CD4-positive, alpha-beta T cell treated with Interleukin-6 for 4 hours (primary cell): ENCODE measurements at regions not wholly inside any gene's neighbourhood (a gene's known extent, or its start where the extent isn't known, plus 50 kb on each side); places are given as distances from the start of the nearest gene placed in this dataset.
A peak's percentile ranks its signal among the peaks of the same experiment; 100 is the strongest.

ENCODE experiments used
- DNase-seq: peaks from one replicate; pipeline ENCODE4 v3.0.0-alpha.2; 2020; ENCODE audit warnings: mixed read lengths

GRCh38 chr10:75347186-75347585 is 54.4 kb downstream of the ZNF503 start:
- DNase-seq = no peak

DNA sequence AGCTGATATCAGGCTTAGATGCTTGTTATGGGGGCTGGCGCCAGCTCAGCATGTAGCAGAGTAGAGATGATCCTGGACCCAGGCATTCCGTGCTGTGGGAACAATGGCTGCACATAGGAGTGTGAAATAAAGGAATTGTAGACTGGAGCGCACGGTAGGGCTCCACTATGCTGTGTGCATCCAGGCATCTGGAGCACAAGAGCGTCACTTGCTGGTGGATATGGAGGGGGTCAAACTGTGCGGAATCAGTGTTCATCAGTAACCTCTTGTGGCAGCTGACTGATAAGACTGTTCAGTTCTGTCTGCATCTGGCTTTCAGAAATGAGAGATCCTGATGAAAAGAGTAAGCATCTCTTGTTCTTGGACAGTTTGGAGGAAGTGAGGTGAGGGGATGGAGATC is 55.8 kb downstream of the ZNF503 start:
- DNase-seq = no peak

GRCh38 chr10:75344170-75344569 is 57.4 kb downstream of the ZNF503 start:
- no peak for DNase-seq

DNA sequence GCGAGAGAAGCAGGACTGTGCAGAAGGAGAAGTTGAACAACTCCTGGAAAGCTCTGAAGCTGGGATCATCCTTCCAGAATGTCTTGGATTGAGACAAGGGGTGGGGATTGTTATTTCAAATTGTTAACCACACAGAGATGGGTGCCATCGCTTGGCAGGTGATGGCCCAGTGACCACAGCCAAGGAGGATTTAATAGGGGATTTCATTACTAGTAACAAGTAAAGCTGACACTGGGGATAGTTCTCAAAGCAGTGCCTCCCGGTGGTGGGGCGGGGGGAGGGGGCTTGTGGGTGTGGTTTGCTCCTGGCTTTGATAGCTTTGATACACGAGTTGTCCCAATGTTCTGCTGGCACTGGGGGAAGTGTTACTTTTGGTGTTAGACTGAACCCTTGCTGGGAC is 59.2 kb downstream of the ZNF503 start:
- no peak for DNase-seq

- no peak for DNase-seq
These were observed 65.6 kb downstream of the ZNF503 start for GRCh38 chr10:75335983-75336382.

- no peak for DNase-seq
These were observed 66.4 kb downstream of the ZNF503 start for GRCh38 chr10:75335191-75335590.

GRCh38 chr10:75334720-75335119 is 66.8 kb downstream of the ZNF503 start:
- DNase-seq = no peak

DNA sequence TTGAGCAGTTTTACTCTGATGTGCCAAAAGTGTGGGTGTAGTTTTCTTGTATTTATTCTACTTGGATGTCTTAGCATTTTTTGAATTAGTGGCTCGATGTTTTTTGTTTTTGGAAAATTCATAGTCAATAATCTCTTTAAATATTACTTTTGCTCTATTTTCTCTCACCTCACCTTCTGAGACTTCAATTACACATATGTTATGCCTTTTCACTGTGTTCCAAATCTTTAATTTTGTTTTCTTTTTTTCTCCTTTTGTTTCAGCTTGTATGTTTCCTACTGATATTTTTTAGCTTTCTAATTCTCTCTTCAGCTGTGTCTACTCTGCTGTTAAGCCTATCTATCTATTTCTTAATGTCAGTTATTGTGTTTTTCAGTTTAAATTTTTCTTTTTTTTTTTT is 69.5 kb downstream of the ZNF503 start:
- DNase-seq = no peak

- DNase-seq = no peak
These were observed 70.5 kb downstream of the ZNF503 start for GRCh38 chr10:75331081-75331480.

DNA sequence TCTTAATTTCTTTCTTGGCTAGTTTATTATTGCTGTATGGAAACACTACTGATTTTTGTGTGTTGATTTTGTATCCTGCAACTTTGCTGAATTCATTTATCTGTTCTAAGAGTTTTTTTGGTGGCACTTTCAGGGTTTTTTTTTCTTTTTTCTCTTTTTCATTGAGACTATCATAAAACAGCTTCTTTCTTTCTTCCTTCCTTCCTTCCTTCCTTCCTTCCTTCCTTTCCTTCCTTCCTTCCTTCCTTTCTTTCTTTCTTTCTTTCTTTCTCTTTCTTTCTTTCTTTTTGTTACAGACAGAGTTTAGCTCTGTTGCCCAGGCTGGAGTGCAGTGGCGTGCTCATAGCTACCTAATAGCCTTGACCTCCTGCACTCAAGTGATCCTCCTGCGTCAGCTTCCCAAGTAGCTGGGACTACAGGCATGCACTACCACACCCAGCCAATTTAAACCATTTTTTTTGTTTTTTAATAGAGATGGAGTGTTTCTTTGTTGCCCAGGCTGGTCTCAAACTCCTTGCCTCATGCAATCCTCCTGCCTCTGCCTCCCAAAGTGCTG is 72.3 kb downstream of the ZNF503 start:
- DNase-seq = no peak

GRCh38 chr10:75326306-75326705 is 75.3 kb downstream of the ZNF503 start:
- no peak for DNase-seq

DNA sequence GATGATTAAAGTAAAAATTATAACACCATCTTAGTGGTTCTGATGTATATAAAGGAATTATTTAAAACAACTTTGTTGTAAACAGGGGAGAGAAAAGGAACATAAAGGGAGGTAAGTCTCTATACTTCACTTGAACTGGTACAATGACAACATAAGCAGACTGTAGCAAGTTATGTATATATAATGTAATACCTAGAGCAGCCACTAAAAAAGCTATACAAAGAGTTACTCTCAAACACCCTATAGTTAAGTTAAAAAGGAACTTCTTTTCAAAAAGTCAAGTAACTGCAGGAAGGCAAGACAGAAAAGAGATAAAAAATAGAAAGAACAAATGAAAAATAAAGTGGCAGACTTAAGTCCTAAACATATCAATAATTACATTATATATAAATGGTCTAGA is 82.3 kb downstream of the ZNF503 start:
- no peak for DNase-seq

DNA sequence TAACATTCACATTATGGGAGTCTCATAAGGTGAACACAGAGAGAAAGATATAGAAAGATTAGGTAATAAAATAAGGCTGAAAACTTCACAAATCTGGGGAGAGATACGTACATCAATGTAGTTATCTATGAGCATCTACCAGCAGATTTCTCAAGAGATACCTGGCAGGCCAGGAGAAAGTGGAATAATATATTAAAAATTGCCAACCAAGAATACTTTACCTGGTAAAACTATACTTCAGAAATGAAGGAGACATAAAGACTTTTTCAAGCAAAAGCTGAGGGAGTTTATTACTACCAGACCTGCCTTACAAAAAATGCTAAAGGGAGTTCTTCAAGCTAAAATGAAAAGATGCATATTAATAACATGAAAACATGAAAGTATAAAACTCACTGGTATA is 78.8 kb upstream of the COMTD1 start:
- DNase-seq = no peak

DNA sequence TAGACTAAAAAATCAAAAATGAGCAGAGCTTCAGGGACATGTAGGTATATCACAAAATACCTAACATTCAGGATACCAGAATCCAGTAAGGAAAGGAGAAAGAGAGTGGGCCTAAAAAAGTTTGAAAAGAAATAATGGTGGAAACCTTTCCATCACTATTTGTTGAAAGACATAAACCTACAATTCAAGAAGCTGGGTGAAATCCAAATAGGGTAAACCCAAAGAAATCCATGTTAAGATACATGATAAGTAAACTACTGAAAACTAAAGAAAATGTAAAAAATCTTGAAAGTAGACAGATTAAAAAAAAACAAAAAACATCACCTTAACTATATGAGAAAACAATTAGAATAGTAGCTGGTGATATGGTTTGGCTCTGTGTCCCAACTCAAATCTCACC is 76.7 kb upstream of the COMTD1 start:
- DNase-seq = no peak

GRCh38 chr10:75305675-75306074 is 69.9 kb upstream of the COMTD1 start:
- no peak for DNase-seq

DNA sequence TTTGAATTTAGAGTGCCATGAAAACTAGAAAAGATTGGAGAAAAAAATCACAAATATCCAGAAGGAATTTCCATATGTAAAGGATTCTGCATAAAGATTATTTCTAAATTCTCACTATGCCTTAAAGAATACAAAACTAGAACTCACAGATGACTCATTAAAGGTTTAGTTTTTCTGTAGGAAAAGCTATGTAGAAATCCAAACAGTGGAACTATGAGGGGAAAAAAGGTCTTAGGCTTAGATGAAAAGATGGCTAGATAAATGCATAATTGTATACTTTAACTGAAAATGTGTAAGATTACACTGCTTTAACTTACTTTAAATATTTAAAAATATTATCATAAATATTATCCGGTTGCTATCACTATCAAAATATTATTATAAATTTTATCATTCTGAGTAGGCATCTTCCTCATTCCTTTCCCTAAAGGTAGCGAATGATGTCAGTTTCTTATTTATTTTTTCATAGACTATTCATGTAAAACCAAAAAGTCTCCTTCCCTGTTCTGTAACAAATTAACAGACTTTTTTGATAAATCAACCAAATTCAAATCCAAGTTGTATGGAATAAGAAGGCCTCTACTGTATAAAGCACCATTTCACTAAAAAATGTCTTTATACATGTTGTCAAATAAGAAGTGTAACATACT is 69.1 kb upstream of the COMTD1 start:
- DNase-seq = no peak

GRCh38 chr10:75304313-75304712 is 68.6 kb upstream of the COMTD1 start:
- DNase-seq = no peak

DNA sequence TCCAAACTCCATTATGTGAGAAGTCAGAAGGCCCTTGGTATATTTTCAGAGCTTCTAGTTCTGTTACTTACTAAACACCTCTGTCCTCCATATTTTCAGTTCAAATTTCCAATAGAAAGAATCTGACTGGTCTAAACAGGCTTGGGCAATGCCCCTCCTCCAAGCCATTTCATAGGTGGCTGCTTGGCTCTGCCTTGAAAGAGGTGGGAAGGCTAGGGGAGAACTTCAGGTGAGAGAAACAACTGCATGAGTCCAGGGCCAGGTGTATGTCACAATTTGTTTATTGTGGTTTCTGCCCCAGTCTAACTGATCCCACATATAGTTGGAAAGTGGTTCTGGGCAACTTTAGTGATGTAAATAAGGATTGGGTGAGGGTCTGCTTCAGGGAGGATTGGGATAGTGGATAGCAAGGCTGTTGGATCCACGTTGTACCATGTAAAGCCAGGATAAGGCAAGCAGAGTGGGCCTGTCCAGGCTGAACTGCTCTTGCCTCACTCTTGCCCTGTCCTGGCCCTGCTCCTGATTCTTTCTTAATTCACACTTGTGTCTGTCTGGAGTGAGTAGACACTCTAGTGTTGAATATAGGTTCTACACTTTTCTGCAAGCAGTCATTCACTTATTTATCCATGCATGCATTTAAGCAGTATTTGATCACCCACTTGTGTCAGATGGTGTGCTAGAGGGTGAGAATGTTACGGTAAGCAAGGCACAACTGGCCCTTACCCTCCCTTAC is 67.5 kb upstream of the COMTD1 start:
- DNase-seq = no peak

DNA sequence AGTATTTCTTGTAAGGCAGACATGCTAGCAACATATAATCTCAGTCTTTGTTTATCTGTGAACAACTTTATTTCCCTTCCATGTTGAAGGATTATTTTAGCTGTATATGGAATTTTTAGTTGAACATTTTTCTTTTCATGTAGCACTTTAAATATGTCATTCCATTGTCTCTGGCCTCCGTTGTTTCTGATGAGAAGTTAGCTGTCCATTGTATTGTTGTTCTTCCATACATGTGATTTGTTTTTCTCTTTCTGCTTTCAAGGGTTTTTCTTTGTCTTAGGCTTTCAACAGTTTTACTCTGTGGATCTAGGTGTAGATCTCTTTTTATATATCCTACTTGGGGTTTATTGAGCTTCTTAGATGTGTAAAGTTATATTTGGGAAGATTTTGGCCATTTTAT is 66.3 kb upstream of the COMTD1 start:
- no peak for DNase-seq

DNA sequence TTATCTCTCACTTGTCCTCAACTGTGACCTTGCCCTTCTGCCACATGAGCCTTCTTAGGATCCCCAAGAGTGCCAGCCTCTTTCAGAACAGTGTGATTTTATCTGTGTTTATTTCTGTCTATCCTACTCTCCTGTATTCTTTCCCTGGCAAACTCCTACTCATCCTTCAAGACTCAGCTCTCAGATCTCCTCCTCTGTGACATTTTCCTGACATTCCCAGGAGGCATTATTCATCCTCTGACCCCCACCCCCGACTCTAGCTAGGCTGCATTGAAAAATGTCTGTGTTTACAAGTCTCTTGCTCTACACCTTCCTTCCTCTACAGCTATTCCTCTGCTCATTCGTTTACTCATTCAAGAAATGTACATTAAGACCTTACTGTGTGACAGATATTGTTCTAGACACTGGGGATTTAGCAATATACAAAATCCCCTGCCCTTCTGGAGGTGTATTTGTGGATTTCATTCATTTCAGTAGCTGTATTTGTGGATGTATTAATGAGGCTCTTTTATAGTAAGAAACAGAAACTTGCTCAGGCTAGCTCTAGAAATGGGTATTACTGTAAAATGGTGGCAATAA is 61.4 kb upstream of the COMTD1 start:
- no peak for DNase-seq

GRCh38 chr10:75295868-75296441 is 60.2 kb upstream of the COMTD1 start:
- no peak for DNase-seq

DNA sequence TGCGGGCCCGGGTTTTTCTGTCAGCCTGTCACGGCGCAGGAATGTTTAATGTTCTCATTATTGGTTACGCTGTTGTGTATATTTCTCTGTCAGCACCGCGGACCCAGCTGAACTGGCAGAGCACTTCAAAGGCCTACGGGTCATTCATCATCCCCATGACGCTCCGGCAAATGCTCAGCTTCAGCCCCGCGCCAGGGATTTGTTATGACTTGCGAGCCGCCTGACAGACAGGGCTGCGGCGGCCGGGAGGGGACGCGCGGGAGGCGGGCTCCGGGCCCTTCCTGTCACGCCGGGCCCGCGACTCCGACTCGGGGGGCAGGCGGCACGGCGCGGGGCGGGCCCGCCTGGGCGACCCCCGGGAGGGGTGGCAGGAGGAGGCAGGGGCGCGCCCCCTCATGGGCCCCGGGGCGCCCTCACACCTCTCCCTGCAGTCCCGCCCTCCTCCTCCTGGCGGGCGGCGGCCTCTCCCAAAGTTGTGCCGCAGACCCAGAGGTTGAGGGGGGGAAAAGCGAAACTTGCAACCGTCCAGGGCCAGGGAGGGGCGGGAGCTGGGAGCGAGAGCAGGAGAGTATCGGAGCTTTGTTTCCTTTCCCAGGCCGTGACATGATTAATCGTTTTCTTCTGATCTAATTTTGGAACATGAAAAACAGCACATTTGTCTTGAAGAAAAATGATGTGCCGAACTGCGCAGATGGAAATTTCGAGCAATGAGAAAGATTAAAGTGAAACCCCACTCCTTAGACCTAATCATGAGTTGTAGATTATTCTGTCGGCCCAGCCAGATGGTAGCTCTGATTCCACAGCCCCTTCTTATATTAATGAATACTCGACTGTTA is 59.3 kb upstream of the COMTD1 start:
- peak; percentile 60 for DNase-seq

DNA sequence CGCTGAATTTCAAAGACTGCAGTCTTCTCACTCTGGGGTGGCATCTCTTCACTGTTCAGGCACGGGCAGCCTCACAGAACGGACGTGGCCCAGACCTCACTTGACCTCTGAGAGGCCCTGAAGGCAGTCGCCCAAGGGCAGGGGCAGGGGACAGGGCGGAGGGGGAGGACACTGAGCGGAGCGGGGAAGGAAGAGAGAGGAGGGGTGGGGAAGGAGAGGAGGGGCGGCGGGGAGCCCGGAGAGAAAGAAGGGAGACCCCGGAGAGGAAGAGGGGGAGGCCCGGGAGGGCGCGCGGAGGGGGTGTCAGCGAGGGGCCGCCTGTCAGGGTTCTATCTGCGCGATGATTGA is 58.7 kb upstream of the COMTD1 start:
- no peak for DNase-seq
